RWPE2 (cell line): ENCODE measurements at regions not wholly inside any gene's neighbourhood (a gene's known extent, or its start where the extent isn't known, plus 50 kb on each side); places are given as distances from the start of the nearest gene placed in this dataset.
A peak's percentile ranks its signal among the peaks of the same experiment; 100 is the strongest.

ENCODE experiments used
- ATAC-seq: fragments of 200-7000 bp; cut with Tn5 transposase; 3 replicates; pipeline ENCODE4 v1.9.1; 2021; ENCODE audit warnings: low read depth
- DNase-seq: peaks from one replicate; pipeline ENCODE4 v3.0.0-alpha.2; 2020; ENCODE audit warnings: low spot score
- H3K27ac ChIP-seq: fragments of 450-650 bp; 2 replicates; pipeline ENCODE4 v1.5.1; 2017; ENCODE audit warnings: mild to moderate bottlenecking; ENCODE audit not compliant: poor library complexity, severe bottlenecking
- H3K27me3 ChIP-seq: fragments of 250-450 bp; sonication (Bioruptor Pico); 2 replicates; pipeline ENCODE4 v1.5.1; 2021; ENCODE audit warnings: mild to moderate bottlenecking, moderate library complexity; ENCODE audit not compliant: insufficient read depth, poor library complexity, severe bottlenecking
- H3K36me3 ChIP-seq: fragments of 250-450 bp; sonication (Bioruptor Pico); 2 replicates; pipeline ENCODE4 v1.5.1; 2020; ENCODE audit warnings: low read depth, mild to moderate bottlenecking, moderate library complexity
- H3K4me1 ChIP-seq: fragments of 250-450 bp; sonication (Bioruptor Pico); 2 replicates; pipeline ENCODE4 v1.5.1; 2021; ENCODE audit warnings: mild to moderate bottlenecking, moderate library complexity; ENCODE audit not compliant: insufficient read depth, poor library complexity, severe bottlenecking
- H3K4me3 ChIP-seq: fragments of 250-450 bp; sonication (Bioruptor Pico); 2 replicates; pipeline ENCODE4 v1.5.1; 2021; ENCODE audit warnings: mild to moderate bottlenecking, moderate library complexity; ENCODE audit not compliant: severe bottlenecking
- H3K9me3 ChIP-seq: fragments of 250-450 bp; sonication (Bioruptor Pico); 2 replicates; pipeline ENCODE4 v1.5.1; 2021; ENCODE audit warnings: mild to moderate bottlenecking, moderate library complexity; ENCODE audit not compliant: severe bottlenecking
- TF ChIP-seq, protein P1 (sequence below): fragments of 450-650 bp; IDR thresholded peaks from one replicate; pipeline ENCODE4 v1.5.1; 2017; ENCODE audit warnings: mild to moderate bottlenecking, moderate library complexity; ENCODE audit not compliant: poor library complexity, severe bottlenecking

DNA sequence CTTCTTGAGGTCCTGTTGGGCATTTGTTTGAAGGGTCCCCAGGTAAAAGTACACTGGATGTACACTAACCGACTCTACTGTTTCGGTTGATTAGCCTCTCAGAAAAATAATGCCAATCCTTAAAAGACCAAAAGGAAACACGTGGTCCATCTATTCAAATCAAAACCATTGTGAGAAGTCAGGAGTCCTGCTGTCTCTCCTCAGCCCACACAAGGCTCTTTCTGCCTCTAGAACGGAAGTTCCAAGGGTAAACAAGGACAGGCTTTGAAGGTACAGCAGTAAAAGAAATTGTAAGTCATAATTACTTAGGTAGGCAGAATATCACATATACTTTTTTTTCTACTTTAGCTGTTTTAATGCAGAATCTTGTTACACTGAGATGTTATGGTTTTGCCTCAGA, 71.7 kb upstream of the TPK1 start:
- no peak overlapping the region for H3K4me3 ChIP-seq
- no peaks in the 10 kb centered on the region for H3K4me1 ChIP-seq
- H3K36me3 ChIP-seq = no peaks in the 10 kb centered on the region
- no peak for DNase-seq
- H3K27ac ChIP-seq = no peak overlapping the region
- TF ChIP-seq, protein P1, sequence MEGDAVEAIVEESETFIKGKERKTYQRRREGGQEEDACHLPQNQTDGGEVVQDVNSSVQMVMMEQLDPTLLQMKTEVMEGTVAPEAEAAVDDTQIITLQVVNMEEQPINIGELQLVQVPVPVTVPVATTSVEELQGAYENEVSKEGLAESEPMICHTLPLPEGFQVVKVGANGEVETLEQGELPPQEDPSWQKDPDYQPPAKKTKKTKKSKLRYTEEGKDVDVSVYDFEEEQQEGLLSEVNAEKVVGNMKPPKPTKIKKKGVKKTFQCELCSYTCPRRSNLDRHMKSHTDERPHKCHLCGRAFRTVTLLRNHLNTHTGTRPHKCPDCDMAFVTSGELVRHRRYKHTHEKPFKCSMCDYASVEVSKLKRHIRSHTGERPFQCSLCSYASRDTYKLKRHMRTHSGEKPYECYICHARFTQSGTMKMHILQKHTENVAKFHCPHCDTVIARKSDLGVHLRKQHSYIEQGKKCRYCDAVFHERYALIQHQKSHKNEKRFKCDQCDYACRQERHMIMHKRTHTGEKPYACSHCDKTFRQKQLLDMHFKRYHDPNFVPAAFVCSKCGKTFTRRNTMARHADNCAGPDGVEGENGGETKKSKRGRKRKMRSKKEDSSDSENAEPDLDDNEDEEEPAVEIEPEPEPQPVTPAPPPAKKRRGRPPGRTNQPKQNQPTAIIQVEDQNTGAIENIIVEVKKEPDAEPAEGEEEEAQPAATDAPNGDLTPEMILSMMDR = no peak
- no peak for ATAC-seq
- peaks cover 3% of the 10 kb centered on the region for H3K27me3 ChIP-seq
- H3K9me3 ChIP-seq = no peaks in the 10 kb centered on the region

DNA sequence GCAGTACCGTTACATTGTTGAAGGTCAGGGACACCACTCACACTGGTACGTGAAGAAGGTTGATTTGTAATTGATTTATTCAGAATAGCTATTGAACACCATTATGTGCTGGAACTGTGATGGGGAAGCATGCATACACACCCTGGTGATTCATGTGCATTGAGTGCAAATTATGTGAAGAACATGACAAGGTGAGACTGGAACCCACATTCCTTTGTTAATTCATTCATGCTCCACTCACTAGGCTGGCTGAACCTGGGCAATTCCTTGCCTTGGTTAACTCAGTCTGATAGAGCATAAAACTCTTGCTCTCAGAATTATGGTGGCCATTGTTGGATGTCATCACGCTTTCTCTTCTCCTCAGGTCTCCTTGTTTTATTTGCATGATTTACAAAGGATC, 67.3 kb upstream of the TPK1 start:
- H3K27ac ChIP-seq = no peak overlapping the region
- 0 out of 3 replicates have a peak, but pooled peaks have one; percentile 29 for ATAC-seq

DNA sequence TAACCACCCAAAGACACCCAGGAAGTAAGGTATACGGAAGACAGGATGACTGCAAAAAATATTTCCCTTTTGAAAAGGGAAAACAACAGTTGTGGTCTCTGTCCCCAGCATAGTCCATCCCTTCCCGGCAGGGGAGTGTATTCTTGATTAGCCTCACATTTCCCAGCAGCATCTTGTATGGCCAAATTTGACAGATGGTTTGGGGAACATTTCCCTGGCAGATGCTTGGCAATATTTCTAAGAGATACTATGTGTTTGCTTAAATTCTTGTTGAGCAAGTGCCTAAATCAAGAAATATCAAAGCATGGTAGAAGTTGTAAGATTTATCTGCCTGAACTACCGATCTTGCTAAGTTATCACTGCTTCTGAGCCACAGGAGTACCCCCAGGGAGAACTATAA, 56.9 kb upstream of the TPK1 start:
- TF ChIP-seq, protein P1 = no peak
- H3K27me3 ChIP-seq = no peaks in the 10 kb centered on the region
- H3K9me3 ChIP-seq = no peaks in the 10 kb centered on the region
- no peak overlapping the region for H3K27ac ChIP-seq
- no peak overlapping the region for H3K4me3 ChIP-seq
- no peaks in the 10 kb centered on the region for H3K4me1 ChIP-seq
- no peaks in the 10 kb centered on the region for H3K36me3 ChIP-seq
- DNase-seq (no peak), ATAC-seq (no peak)

More for the DNA sequence above, 67.3 kb upstream of the TPK1 start:
- TF ChIP-seq, protein P1 = no peak
- H3K36me3 ChIP-seq = no peaks in the 10 kb centered on the region
- H3K27me3 ChIP-seq = no peaks in the 10 kb centered on the region
- H3K4me1 ChIP-seq = no peaks in the 10 kb centered on the region
- H3K9me3 ChIP-seq = no peaks in the 10 kb centered on the region
- no peak for DNase-seq
- H3K4me3 ChIP-seq = no peak overlapping the region
